Right lobe of liver (tissue), 4 donors: ENCODE measurements at regions not wholly inside any gene's neighbourhood (a gene's known extent, or its start where the extent isn't known, plus 50 kb on each side); places are given as distances from the start of the nearest gene placed in this dataset.

Experiments
- POLR2A ChIP-seq: fragments of 450-650 bp; IDR thresholded peaks from one replicate; pipeline ENCODE4 v1.6.1; 2017; ENCODE audit warnings: antibody characterized with exemption, mild to moderate bottlenecking
- TF ChIP-seq, protein P1 (sequence below), 4 donors: fragments of 200-600 bp in 3 of 4; fragments of 450-650 bp in 1 of 4; IDR thresholded peaks; one replicate each; pipeline versions ENCODE4 v1.5.1 to v1.8.0; 2016 to 2022; ENCODE audit warnings: antibody characterized with exemption in 4 of 4, mild to moderate bottlenecking in 2 of 4
- donor health status: DM: no; HTN: no; CAD: no.
- donor health status: DM: no; HTN: no; CAD: no.
- donor health status: DM: no; HTN: yes; CAD: no.

DNA sequence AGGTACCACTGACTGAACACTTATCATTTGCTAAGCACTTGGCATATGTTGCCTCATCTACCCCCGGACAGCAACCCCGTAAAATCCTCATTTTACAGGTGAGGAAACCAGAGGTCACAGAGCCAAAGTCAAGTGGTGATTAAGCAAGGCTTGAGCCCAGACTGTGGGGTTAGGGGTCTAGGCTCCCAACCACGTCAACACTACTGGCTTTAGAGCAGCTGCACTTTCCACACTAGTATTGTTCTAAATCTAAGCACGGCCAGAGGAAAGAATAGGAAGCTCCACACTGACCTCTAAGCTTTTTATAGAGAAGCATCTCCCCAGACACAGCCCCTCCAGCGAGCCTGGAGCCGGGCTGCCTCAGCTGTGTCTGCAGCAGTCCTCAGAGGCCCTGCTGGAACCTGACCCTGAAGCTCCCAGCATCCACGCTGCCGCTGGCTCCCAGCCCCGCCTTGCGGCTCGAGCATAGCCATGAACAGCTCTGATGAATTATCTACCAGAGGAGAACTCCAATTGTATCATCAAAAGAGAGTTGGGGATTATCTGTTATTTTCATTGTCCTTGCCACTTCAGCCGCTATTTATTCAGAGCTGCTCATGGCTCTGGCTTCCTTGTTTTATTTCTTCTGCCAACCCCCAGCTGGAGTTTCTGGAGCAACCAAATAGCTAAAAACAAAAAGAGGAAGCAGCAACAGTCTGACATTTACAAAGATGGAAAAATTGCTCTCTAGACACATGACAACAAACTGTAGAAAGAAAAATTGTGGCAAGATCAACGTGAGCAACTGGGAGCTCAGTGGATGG, 62.2 kb upstream of the RTN4 start:
- TF ChIP-seq, protein P1, sequence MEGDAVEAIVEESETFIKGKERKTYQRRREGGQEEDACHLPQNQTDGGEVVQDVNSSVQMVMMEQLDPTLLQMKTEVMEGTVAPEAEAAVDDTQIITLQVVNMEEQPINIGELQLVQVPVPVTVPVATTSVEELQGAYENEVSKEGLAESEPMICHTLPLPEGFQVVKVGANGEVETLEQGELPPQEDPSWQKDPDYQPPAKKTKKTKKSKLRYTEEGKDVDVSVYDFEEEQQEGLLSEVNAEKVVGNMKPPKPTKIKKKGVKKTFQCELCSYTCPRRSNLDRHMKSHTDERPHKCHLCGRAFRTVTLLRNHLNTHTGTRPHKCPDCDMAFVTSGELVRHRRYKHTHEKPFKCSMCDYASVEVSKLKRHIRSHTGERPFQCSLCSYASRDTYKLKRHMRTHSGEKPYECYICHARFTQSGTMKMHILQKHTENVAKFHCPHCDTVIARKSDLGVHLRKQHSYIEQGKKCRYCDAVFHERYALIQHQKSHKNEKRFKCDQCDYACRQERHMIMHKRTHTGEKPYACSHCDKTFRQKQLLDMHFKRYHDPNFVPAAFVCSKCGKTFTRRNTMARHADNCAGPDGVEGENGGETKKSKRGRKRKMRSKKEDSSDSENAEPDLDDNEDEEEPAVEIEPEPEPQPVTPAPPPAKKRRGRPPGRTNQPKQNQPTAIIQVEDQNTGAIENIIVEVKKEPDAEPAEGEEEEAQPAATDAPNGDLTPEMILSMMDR (IDR thresholded peaks at IDR 0.05) = no peak
- TF ChIP-seq POLR2A = no peak
